ENCODE measurements at regions not wholly inside any gene's neighbourhood (a gene's known extent, or its start where the extent isn't known, plus 50 kb on each side); places are given as distances from the start of the nearest gene placed in this dataset.
"Not testable (repeated sequence)": the region's sequence is repeated elsewhere in the genome, so short reads cannot be mapped to it uniquely, and the experiment has no call there.

DNA sequence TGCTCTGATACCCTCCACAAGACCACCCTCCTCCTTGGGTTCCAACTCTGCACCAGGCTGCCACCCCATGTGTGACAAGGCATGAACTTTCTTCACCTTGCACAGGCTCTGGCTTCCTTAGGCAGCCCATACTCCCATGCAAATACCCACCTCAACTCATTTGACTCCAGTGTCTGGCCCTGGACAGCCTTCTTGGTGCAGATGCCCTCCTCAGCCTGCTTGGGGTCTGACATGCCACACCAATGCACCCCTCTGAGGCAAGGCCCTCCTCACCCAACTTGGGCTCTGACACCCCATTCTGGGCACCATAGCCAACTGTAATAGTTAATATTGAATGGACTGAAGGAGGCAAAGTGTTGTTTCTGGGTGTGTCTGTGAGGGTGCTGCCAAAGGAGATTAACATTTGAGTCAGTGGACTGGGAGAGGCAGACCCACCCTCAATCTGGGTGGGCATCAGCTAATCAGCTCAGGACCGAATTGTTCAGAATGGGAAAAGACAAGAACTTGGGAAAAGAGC, 115.0 kb upstream of the EPB41L4A start:
- no peak for DNase-seq

DNA sequence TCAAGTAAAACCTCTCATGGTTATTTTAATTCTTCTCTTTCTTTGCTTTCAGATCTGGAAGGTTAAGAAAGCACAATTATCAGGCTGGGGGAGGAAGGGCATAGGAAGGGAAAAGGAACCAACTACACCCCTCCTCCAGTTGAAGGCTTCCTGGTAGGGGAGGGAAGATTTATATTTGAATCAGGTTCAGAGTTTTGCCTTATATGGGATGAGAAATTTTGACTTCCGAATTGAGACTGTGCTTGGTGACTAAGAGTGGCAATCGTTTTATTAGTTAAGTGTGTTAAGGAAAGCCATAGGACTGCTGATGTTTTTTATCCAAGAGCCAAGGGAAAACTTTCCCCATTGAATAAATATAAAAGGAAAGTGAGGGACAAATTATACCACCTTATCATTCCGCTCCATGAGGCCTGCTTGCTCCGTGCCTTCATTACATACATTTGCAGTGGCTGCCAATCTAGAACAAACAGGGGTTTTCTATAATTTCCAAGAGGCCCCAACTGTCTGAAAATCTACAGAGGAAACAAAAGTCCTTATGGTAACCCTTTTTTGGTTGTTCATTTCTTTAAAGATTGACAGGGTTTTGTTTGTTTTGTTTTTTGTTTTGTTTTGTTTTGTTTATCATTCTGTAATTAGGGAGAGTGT, 115.7 kb upstream of the EPB41L4A start:
- DNase-seq = no peak

- no peak for DNase-seq
These were observed 116.3 kb upstream of the EPB41L4A start for GRCh38 chr5:112535356-112535755.

DNA sequence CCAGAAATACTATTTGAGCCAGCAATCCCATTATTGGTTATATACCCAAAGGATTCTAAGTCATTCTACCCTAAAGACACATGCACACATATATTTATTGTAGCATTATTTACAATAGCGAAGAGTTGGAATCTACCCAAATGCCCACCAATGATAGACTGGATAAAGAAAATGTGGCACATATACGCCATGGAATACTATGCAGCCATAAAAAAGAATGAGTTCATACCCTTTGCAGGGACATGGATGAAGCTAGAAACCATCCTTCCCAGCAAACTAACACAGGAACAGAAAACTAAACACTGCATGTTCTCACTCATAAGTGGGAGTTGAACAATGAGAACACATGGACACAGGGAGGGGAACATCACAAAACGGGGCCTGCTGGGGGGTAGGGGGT, 125.5 kb upstream of the EPB41L4A start:
- DNase-seq = not testable (repeated sequence)

- DNase-seq = no peak
These were observed 128.0 kb upstream of the EPB41L4A start for GRCh38 chr5:112546946-112547592.

DNA sequence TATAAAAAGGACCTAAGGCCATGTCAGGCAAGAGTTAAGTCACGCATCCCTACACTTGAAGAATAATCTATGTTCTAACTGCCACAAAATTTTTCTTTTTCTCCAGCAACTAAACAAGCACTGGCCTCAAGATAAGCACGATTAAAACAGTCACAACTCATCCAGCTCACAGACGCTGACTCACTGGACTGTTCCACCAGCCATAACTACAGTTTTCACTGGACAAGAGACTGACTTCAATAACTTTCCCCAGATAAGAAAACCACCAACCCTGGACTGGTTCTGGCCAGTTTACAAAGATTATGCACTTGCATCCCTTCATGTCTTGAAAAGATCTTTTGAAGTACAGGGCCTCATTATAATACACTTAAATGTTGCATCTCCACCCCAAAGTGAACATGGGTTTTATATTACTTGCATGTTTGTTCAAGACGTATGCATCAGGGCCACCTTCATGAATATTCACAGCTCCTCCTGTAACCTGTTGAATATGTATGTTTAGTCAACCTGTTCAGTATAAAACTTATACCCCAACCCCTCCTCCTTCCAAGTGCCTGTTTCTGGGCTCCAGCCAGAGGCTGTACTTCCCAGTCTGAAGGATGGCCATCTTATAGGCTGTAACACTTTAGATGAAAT, 129.3 kb upstream of the EPB41L4A start:
- DNase-seq = no peak

DNA sequence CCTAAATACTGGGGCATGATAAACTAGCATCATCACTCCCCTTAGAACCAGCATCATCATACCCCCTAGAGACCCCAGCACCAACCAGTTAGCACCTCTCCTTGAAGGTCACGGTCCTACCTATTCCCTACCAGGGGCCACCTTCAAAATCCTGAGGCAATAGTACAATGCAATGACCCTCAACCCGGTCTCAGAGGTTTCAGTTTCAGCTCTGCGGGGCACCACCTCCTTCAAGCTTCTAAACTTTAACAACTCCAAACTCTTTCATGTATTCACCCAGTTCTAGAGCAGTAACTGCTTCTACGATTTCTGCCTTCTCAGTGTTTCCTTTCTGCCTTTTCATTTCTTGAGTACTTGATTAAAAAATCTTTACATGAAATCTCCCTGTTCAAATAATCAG, 130.1 kb upstream of the EPB41L4A start:
- DNase-seq = no peak

GRCh38 chr5:112549605-112550166, 130.6 kb upstream of the EPB41L4A start:
- no peak for DNase-seq

- no peak for DNase-seq
These were observed 132.4 kb upstream of the EPB41L4A start for GRCh38 chr5:112551419-112552032.

DNA sequence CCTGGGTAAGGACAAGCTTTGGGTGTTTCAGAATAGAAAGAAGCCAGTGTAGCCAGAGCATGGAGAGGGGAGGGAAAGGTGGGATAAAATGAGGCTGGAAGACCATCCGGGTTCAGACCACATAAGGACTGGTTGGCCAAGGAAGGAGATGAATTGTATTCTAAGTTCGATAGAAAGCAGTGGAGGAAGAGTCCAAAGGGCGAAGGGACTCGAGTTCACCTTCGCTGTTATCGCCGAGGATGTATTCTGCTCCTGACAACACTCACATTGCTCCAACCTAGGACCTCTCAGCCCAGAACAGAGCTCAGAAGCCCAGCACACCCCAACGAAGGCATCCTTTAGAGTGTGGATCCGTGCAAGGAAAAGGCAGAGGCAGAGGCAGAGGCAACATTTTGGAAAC, 133.1 kb upstream of the EPB41L4A start:
- no peak for DNase-seq

GRCh38 chr5:112552791-112553190, 133.7 kb upstream of the EPB41L4A start:
- no peak for DNase-seq

GRCh38 chr5:112554101-112554977, 135.3 kb upstream of the EPB41L4A start:
- DNase-seq = no peak

DNA sequence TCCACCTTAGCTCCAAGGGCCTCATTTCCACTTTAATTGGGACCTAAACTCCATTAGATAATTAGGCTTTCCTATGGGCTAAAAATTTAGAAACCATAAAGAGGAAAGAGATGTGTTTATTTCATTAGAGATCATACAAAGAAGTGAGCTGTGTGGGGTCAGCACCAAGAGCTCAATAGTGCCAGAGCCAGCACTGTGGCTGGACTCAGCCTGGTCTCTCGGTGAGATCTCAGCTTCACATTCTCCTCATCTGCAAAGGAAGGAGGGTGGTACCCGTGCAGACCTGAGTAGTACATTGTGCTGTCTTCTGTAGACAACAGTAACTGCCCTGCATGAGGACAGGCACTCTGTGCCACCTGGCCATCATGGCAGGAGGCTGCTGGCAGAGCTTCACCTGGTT, 136.1 kb upstream of the EPB41L4A start:
- no peak for DNase-seq

DNA sequence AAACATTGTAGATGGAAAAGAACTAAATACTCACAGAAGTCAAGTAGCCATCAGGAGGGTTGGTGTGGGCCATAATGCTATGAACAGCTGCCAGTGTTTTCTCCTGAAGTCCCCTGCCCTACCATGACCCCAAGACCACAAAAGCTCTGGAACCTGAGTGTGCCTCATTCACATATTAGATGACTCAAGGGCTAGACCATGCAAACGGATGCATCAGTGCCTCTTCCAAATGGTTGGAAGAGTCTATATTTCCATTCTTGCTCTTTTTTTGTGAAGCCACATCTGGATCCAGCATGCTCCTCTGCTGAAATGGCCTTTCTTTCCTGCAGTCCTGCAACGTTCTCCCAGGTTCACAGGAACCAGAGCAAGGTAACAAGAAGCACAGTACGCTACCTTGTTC, 136.6 kb upstream of the EPB41L4A start:
- DNase-seq = no peak

GRCh38 chr5:112559501-112559900, 140.4 kb upstream of the EPB41L4A start:
- DNase-seq = not testable (repeated sequence)

GRCh38 chr5:112560371-112560770, 141.3 kb upstream of the EPB41L4A start:
- no peak for DNase-seq

GRCh38 chr5:112563169-112563826, 144.2 kb upstream of the EPB41L4A start:
- no peak for DNase-seq

DNA sequence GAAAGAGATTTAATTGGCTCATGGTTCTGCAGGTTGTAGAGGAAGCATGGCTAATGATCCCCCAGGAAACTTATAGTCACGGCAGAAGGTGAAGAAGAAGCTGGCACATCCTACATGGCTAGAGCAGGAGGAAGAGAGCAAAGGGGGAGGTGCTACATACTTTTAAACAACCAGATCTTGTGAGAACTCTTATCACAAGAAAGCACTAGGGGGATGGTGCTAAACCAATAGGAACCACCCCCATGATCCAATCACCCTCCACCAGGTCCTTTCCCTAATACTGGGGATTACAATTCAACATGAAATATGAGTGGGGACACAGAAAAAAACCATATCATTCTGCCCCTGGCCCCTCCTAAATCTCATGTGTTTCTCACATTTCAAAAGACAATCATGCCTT, 147.2 kb upstream of the EPB41L4A start:
- no peak for DNase-seq

DNA sequence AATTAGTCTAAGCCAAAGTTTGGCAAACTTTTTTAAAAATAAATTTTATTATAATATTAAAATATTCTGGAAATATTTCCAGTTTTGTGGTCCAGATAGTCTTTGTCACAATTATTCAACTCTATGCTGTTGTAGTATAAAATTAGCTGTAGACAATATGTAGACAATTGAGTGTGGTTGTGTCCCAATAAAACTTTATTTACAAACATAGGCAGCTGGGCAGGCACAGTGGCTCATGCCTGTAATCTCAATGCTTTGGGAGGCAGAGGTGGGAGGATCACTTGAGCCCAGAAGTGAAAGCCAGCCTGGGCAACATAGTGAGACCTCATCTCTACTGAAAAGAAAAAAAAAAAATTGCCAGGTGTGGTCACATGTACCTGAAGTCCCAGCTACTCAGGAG, 150.5 kb upstream of the EPB41L4A start:
- no peak for DNase-seq

- DNase-seq = no peak
These were observed 151.8 kb upstream of the EPB41L4A start for GRCh38 chr5:112570708-112571444.

DNA sequence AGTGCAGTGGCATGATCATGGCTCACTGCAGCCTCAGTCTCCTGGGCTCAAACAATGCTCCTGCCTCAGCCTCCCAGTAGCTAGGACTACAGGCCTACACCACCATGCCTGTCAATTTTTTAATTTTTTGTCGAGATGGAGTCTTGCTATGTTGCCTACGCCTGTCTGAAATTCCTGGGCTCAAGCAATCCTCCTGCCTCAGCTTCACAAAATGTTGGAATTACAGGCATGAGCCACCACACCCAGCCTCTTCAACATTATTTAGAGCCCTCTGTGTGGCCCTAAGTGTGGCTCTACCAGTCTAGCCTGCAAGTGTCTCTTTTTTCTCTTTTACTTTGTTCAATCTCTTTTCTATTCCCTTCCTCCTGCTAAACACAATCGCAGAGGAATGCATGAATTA, 154.4 kb upstream of the EPB41L4A start:
- DNase-seq = no peak

All from stimulated activated CD8-positive, alpha-beta memory T cell treated with anti-CD3 and anti-CD28 coated beads, Interleukin-4, amount 100 ng/mL, for 48 hours (primary cell).